ENCODE measurements at regions not wholly inside any gene's neighbourhood (a gene's known extent, or its start where the extent isn't known, plus 50 kb on each side); places are given as distances from the start of the nearest gene placed in this dataset.

GRCh38 chr2:47257946-47258348 lies 81.6 kb upstream of the CALM2 start:
- no peak overlapping the region for H3K4me3 ChIP-seq (ENCODE audit: low read length)
- no peaks in the 10 kb centered on the region for H3K9me3 Mint-ChIP-seq
- no peaks in the 10 kb centered on the region for H3K4me1 ChIP-seq (ENCODE audit: insufficient read depth, low read length)
- POLR2A ChIA-PET = no interaction called here
- H3K9me3 ChIP-seq (ENCODE audit: low read length) = no peaks in the 10 kb centered on the region
- no peak overlapping the region for H3K4me3 Mint-ChIP-seq
- peaks cover 0 to 4% (median 0%) of the 10 kb centered on the region in 3 donors for H3K4me1 Mint-ChIP-seq
- H3K27me3 ChIP-seq (ENCODE audit: insufficient read depth, low read length, poor library complexity, severe bottlenecking) = no peaks in the 10 kb centered on the region
- no peak for DNase-seq
- no peak overlapping the region for H3K27ac ChIP-seq (ENCODE audit: low read depth, low read length)
- CTCF ChIA-PET = no interaction called here
- no peaks in the 10 kb centered on the region for H3K36me3 Mint-ChIP-seq
- peaks cover 0 to 1% of the 10 kb centered on the region in 2 donors for H3K27me3 Mint-ChIP-seq
- peak overlapping the region in 4 of 8 donors; percentile 5 to 73 (median 20) for H3K27ac Mint-ChIP-seq
- H3K36me3 ChIP-seq (ENCODE audit: insufficient read depth, low read length) = no peaks in the 10 kb centered on the region

GRCh38 chr2:47256416-47257087 lies 80.2 kb upstream of the CALM2 start:
- no peak overlapping the region for H3K27ac ChIP-seq (ENCODE audit: low read depth, low read length)
- no peaks in the 10 kb centered on the region for H3K9me3 ChIP-seq (ENCODE audit: low read length)
- Mint-ChIP-seq H3K36me3 (no peaks in the 10 kb centered on the region), H3K4me3 (no peak overlapping the region), H3K9me3 (no peaks in the 10 kb centered on the region), H3K27ac (no peak overlapping the region), H3K4me1 (peaks cover 0 to 4% (median 0%) of the 10 kb centered on the region in 3 donors), H3K27me3 (peaks cover 0 to 1% of the 10 kb centered on the region in 2 donors)
- H3K36me3 ChIP-seq (ENCODE audit: insufficient read depth, low read length) = no peaks in the 10 kb centered on the region
- POLR2A ChIA-PET = no interaction called here
- H3K4me3 ChIP-seq (ENCODE audit: low read length) = no peak overlapping the region
- no peaks in the 10 kb centered on the region for H3K4me1 ChIP-seq (ENCODE audit: insufficient read depth, low read length)
- CTCF ChIA-PET = no interaction called here
- no peaks in the 10 kb centered on the region for H3K27me3 ChIP-seq (ENCODE audit: insufficient read depth, low read length, poor library complexity, severe bottlenecking)
- no peak for DNase-seq

GRCh38 chr2:47255794-47256193 lies 79.5 kb upstream of the CALM2 start:
- Mint-ChIP-seq H3K27me3 (peaks cover 1 to 3% of the 10 kb centered on the region in 2 donors), H3K36me3 (no peaks in the 10 kb centered on the region), H3K4me3 (no peak overlapping the region), H3K4me1 (peaks cover 0 to 4% (median 0%) of the 10 kb centered on the region in 3 donors), H3K9me3 (no peaks in the 10 kb centered on the region), H3K27ac (no peak overlapping the region)
- ChIA-PET CTCF (no interaction called here), POLR2A (no interaction called here)
- H3K27me3 ChIP-seq (ENCODE audit: insufficient read depth, low read length, poor library complexity, severe bottlenecking) = no peaks in the 10 kb centered on the region
- no peaks in the 10 kb centered on the region for H3K4me1 ChIP-seq (ENCODE audit: insufficient read depth, low read length)
- DNase-seq = no peak
- no peaks in the 10 kb centered on the region for H3K9me3 ChIP-seq (ENCODE audit: low read length)
- no peak overlapping the region for H3K4me3 ChIP-seq (ENCODE audit: low read length)
- H3K36me3 ChIP-seq (ENCODE audit: insufficient read depth, low read length) = no peaks in the 10 kb centered on the region
- no peak overlapping the region for H3K27ac ChIP-seq (ENCODE audit: low read depth, low read length)

- Mint-ChIP-seq H3K27me3 (peaks cover 0 to 13% of the 10 kb centered on the region in 2 donors), H3K4me3 (no peak overlapping the region), H3K36me3 (no peaks in the 10 kb centered on the region), H3K27ac (no peak overlapping the region), H3K4me1 (peaks cover 0 to 4% (median 0%) of the 10 kb centered on the region in 3 donors), H3K9me3 (no peaks in the 10 kb centered on the region)
- Histone ChIP-seq H3K27ac (ENCODE audit: low read depth, low read length) (no peak overlapping the region), H3K4me3 (ENCODE audit: low read length) (no peak overlapping the region), H3K36me3 (ENCODE audit: insufficient read depth, low read length) (no peaks in the 10 kb centered on the region), H3K27me3 (ENCODE audit: insufficient read depth, low read length, poor library complexity, severe bottlenecking) (no peaks in the 10 kb centered on the region), H3K9me3 (ENCODE audit: low read length) (no peaks in the 10 kb centered on the region), H3K4me1 (ENCODE audit: insufficient read depth, low read length) (no peaks in the 10 kb centered on the region)
- ChIA-PET POLR2A (interaction anchor here (0.7 kb wide), 1 partner anchor 219 kb away, joined by 6 read pairs; no protein-coding TSS in a partner anchor), CTCF (interaction anchor here (1.3 kb wide), 1 partner anchor 16 kb away, joined by 3 read pairs; no protein-coding TSS in a partner anchor)
- no peak for DNase-seq
These were observed 78.2 kb upstream of the CALM2 start for GRCh38 chr2:47254464-47254863.

- Mint-ChIP-seq H3K4me3 (no peak overlapping the region), H3K27me3 (peaks cover 0 to 17% of the 10 kb centered on the region in 2 donors), H3K4me1 (peaks cover 0 to 4% (median 0%) of the 10 kb centered on the region in 3 donors), H3K36me3 (no peaks in the 10 kb centered on the region), H3K27ac (no peak overlapping the region), H3K9me3 (no peaks in the 10 kb centered on the region)
- ChIA-PET POLR2A (no interaction called here), CTCF (no interaction called here)
- Histone ChIP-seq H3K9me3 (ENCODE audit: low read length) (no peaks in the 10 kb centered on the region), H3K4me1 (ENCODE audit: insufficient read depth, low read length) (no peaks in the 10 kb centered on the region), H3K36me3 (ENCODE audit: insufficient read depth, low read length) (no peaks in the 10 kb centered on the region), H3K4me3 (ENCODE audit: low read length) (no peak overlapping the region), H3K27ac (ENCODE audit: low read depth, low read length) (no peak overlapping the region), H3K27me3 (ENCODE audit: insufficient read depth, low read length, poor library complexity, severe bottlenecking) (no peaks in the 10 kb centered on the region)
- DNase-seq = no peak
These were observed 77.1 kb upstream of the CALM2 start for GRCh38 chr2:47253447-47253846.

- H3K27ac Mint-ChIP-seq = peak overlapping the region in 1 of 8 donors; percentile 70
- H3K36me3 ChIP-seq (ENCODE audit: insufficient read depth, low read length) = no peaks in the 10 kb centered on the region
- H3K9me3 Mint-ChIP-seq = peaks cover 0 to 1% (median 0%) of the 10 kb centered on the region in 5 donors
- H3K9me3 ChIP-seq (ENCODE audit: low read length) = no peaks in the 10 kb centered on the region
- DNase-seq = no peak
- ChIA-PET POLR2A (no interaction called here), CTCF (no interaction called here)
- H3K4me3 Mint-ChIP-seq = no peak overlapping the region
- no peak overlapping the region for H3K4me3 ChIP-seq (ENCODE audit: low read length)
- peaks cover 2 to 17% of the 10 kb centered on the region in 2 donors for H3K27me3 Mint-ChIP-seq
- H3K4me1 ChIP-seq (ENCODE audit: insufficient read depth, low read length) = no peaks in the 10 kb centered on the region
- H3K27ac ChIP-seq (ENCODE audit: low read depth, low read length) = no peak overlapping the region
- no peaks in the 10 kb centered on the region for H3K36me3 Mint-ChIP-seq
- no peaks in the 10 kb centered on the region for H3K4me1 Mint-ChIP-seq
- H3K27me3 ChIP-seq (ENCODE audit: insufficient read depth, low read length, poor library complexity, severe bottlenecking) = no peaks in the 10 kb centered on the region
These were observed 75.0 kb upstream of the CALM2 start for GRCh38 chr2:47251404-47251675.

- ChIA-PET POLR2A (no interaction called here), CTCF (no interaction called here)
- H3K9me3 ChIP-seq (ENCODE audit: low read length) = no peaks in the 10 kb centered on the region
- H3K36me3 ChIP-seq (ENCODE audit: insufficient read depth, low read length) = no peaks in the 10 kb centered on the region
- H3K27ac ChIP-seq (ENCODE audit: low read depth, low read length) = no peak overlapping the region
- no peak overlapping the region for H3K4me3 ChIP-seq (ENCODE audit: low read length)
- Mint-ChIP-seq H3K27me3 (peaks cover 2 to 21% of the 10 kb centered on the region in 2 donors), H3K4me3 (no peak overlapping the region), H3K9me3 (peaks cover 0 to 1% (median 0%) of the 10 kb centered on the region in 5 donors), H3K4me1 (no peaks in the 10 kb centered on the region), H3K36me3 (no peaks in the 10 kb centered on the region), H3K27ac (no peak overlapping the region)
- H3K27me3 ChIP-seq (ENCODE audit: insufficient read depth, low read length, poor library complexity, severe bottlenecking) = no peaks in the 10 kb centered on the region
- H3K4me1 ChIP-seq (ENCODE audit: insufficient read depth, low read length) = no peaks in the 10 kb centered on the region
- DNase-seq = no peak
These were observed 74.5 kb upstream of the CALM2 start for GRCh38 chr2:47250586-47251403.

GRCh38 chr2:47249931-47250330 lies 73.6 kb upstream of the CALM2 start:
- Histone ChIP-seq H3K27me3 (ENCODE audit: insufficient read depth, low read length, poor library complexity, severe bottlenecking) (no peaks in the 10 kb centered on the region), H3K4me1 (ENCODE audit: insufficient read depth, low read length) (no peaks in the 10 kb centered on the region), H3K9me3 (ENCODE audit: low read length) (no peaks in the 10 kb centered on the region), H3K4me3 (ENCODE audit: low read length) (no peak overlapping the region), H3K36me3 (ENCODE audit: insufficient read depth, low read length) (no peaks in the 10 kb centered on the region), H3K27ac (ENCODE audit: low read depth, low read length) (no peak overlapping the region)
- peaks cover 2 to 26% of the 10 kb centered on the region in 2 donors for H3K27me3 Mint-ChIP-seq
- H3K27ac Mint-ChIP-seq = no peak overlapping the region
- no peak for DNase-seq
- ChIA-PET CTCF (no interaction called here), POLR2A (no interaction called here)
- peaks cover 0 to 1% (median 0%) of the 10 kb centered on the region in 5 donors for H3K9me3 Mint-ChIP-seq
- H3K36me3 Mint-ChIP-seq = no peaks in the 10 kb centered on the region
- no peaks in the 10 kb centered on the region for H3K4me1 Mint-ChIP-seq
- H3K4me3 Mint-ChIP-seq = no peak overlapping the region

All from CD8-positive, alpha-beta memory T cell (primary cell).